GM18499 (cell line): ENCODE measurements at regions not wholly inside any gene's neighbourhood (a gene's known extent, or its start where the extent isn't known, plus 50 kb on each side); places are given as distances from the start of the nearest gene placed in this dataset.
"Not testable (repeated sequence)": the region's sequence is repeated elsewhere in the genome, so short reads cannot be mapped to it uniquely, and the experiment has no call there.

Experiments used
- ATAC-seq: cut with Tn5 transposase; IDR thresholded peaks from one replicate; pipeline ENCODE4 v1.9.1; 2021; ENCODE audit warnings: moderate number of reproducible peaks; ENCODE audit not compliant: insufficient read depth, unreplicated experiment

DNA sequence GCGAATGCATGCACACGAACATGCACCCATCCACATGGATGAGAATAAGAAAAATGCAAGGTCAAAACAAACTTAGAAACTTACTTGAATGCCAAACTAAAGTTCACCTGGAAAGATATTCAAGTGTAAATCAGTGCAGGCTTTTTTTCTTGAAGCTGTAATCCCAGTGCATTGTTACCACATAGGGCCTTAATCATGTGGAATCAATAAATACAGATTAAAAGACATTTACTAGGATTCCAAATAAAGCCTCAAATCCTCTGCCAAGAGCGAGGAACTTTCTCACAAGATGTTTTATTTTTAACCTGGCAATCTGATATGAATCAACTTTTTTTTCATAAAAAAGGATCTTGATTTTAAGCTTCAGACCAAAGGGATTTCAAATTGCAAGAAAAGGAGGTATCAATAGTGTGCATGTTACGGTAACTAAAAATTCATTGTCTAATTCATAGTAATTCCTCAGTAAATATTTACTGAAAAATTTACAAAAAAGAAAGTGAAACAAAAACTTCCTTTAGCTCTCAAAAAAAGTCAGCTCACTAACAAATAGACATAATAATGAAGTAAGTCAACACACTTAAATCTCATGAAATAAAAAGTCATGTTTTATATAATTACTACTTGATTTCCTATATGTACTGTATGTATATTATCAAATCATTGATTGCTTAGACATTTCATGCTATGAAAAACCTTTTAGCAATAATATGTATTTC, 978.6 kb downstream of the PLOD2 start:
- no peak for ATAC-seq

DNA sequence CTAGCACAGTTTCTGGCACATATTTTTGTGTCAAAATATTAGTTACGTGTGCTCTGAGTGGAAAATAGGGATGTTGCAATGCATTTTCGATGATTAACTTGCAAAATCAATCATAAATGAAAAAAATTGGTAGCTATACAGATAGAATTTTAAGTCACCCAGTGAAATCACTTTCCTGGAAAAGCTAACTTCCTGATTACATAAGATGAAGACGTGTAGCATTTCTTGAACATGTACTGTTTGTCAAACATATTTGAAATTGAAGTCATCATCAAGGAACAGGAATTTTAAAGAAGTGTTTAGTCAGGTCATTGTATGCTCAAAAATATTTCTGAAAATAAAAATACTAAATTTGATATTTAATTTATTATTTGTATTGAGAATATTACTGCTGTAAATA, 977.7 kb downstream of the PLOD2 start:
- ATAC-seq, result no peak

DNA sequence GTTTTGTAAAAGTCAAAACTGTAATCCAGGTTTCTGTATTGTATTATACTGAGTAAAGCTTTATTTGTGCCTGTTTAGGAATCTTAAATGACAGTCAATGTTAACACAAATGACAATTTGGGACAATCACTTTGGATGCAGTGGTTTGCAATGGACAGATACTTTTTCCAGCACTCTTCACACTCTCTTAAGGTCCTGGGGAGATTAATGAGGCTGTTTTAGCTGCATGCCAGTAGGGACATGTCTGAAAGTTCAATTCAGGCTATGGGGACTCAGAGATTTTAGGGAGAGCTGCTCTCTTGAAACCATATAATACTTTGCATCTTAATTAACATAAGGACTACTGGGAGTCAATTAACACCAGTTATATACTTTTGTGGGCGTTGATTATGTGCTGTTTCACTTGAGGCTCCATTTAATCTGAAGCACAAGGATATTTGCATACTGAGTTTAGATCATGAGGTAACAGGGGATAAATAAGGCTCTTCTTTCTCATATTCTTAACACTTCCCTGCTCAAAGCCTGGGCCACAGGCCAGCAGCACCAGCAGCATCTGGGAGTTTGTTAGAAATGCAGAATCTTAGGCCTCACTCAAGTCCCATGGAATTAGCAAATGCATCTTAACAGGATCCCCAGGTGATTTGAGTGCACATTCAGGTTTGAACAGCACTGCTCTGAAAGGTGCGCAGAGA, 972.8 kb downstream of the PLOD2 start:
- ATAC-seq, result no peak

GRCh38 chr3:145190138-145190537, 970.8 kb downstream of the PLOD2 start:
- ATAC-seq, result no peak

- ATAC-seq, result no peak
Observed at GRCh38 chr3:145190761-145191160, 970.2 kb downstream of the PLOD2 start.

GRCh38 chr3:145191543-145191942, 969.4 kb downstream of the PLOD2 start:
- no peak for ATAC-seq

GRCh38 chr3:145197051-145197820, 963.7 kb downstream of the PLOD2 start:
- ATAC-seq, result no peak

DNA sequence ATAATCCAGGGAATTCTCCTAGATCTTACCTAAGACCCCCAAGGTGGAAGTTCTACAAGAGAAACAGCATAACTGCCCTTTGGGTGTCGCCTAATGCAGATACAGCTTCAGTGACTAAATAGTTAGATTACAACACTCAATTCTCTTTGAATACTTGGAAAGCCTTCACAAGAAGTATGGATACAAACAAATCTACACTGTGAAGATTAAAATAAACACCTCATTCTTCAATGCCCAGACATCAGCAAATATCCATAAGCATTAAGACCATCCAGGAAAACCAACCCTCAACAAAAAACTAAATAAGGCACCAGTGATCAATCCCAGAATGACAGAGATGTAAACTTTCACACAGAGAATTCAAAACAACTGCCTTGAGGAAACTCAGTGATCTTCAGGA, 963.2 kb downstream of the PLOD2 start:
- ATAC-seq, result no peak

DNA sequence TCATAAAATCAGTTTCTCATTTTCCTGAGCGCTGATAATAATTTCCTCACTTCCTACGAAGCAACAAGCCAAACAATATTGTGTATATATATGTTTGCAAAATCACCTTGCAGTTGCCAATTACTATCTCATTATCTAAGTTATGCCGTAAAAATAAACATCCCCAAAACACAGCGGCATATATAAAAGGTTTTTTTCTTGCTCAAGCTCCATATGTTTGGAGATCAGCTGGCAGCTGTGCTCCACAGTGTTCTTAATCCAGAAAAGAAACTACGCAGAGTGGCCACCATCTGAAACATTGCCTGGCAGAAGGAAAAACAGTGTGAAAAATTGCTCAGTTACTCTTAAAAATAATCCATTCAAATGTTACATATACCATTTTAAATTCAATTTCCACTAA, 951.4 kb downstream of the PLOD2 start:
- ATAC-seq, result no peak

DNA sequence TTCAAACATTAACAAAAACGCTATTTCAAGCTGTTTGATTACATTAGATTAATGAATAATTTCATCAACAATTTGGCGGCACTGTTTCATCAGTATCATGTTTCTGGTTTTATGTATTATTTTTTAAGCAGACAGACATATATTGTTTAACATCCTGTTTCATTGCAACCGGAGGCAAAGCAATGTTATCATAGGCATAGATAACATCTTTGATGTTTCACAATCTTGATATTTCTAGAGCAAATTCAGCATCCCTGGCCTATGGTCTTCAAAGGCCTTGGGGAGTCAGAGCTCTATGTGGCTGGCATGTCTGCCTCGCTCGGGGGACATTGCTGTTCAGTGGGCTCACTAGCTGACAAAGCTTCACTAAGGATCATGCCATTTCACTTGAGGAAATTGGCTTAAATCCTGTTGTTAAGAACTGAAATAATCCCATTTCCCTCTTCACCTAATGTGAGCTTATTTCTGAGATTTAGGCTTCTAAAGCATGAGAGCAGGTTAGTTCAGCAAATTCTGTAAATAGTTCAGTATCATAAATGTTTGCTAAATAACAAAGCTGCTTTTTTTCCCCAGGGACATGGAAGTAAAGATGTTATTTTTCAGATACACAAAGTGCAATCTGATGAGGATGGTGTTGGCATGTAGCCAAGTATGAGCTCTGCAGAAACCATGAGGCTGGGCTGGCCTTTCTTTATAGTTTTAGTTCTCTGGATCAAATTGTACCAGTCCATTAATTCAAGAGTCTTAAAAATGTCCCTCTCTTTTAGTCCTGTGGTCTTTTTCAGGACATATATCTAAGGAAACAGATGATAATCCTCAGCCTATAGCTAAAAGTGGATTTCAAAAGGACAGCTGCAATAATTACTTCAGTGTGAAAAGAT, 941.4 kb downstream of the PLOD2 start:
- no peak for ATAC-seq

DNA sequence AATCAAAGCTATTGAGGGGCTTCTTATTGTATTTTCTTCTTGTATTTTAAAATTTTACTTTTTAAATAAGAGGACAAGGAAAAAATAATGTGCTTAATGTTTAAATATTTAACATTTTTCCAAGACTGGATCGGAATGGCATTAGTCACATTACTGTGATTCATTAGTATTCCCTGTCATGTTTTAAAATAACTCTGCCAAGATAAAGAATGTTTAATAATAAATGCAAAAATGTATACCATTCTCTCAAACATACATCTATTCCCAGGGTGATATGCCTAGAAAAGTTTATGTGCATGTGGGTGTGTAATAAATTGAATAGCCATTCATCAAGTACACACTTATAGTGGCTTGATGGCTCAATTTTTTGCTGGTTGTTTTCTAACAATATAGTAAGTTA, 936.1 kb downstream of the PLOD2 start:
- no peak for ATAC-seq

- ATAC-seq, result no peak
Observed at GRCh38 chr3:145243875-145244274, 917.1 kb downstream of the PLOD2 start.

GRCh38 chr3:145244327-145244726, 916.7 kb downstream of the PLOD2 start:
- ATAC-seq, result no peak

DNA sequence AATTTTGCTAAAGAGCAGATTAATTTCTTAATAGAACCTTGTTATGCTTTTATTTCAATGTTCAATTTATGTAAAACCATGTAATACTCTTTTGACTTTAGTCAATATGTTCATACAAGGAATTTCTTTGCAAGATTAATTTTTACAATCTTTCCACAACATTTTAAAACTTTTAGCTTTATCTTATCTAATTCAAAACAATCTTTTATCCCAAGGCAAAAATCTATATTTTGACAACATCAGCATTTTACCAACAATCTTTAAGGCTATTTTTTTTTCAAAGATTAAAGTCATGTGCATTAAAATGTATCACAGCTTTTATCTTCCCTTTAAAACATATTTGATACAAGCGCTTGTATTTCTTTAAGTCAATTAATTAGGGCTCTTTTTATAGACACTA, 914.7 kb downstream of the PLOD2 start:
- ATAC-seq, result no peak

- no peak for ATAC-seq
Observed at GRCh38 chr3:145248928-145249327, 912.1 kb downstream of the PLOD2 start.

- ATAC-seq, result no peak
Observed at GRCh38 chr3:145251311-145251710, 909.7 kb downstream of the PLOD2 start.

DNA sequence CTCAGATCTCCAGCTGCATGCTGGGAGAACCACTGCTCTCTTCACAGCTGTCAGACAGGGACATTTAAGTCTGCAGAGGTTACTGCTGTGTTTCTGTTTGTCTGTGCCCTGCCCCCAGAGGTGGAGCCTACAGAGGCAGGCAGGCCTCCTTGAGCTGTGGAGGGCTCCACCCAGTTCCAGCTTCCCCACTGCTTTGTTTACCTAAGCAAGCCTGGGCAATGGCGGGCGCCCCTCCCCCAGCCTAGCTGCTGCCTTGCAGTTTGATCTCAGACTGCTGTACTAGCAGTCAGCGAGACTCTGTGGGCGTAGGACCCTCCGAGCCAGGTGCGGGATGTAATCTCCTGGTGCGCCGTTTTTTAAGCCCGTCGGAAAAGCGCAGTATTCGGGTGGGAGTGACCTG, 903.0 kb downstream of the PLOD2 start:
- ATAC-seq, result not testable (repeated sequence)

- no peak for ATAC-seq
Observed at GRCh38 chr3:145259166-145259880, 901.7 kb downstream of the PLOD2 start.

- not testable (repeated sequence) for ATAC-seq
Observed at GRCh38 chr3:145263458-145263857, 897.5 kb downstream of the PLOD2 start.

GRCh38 chr3:145266368-145266767, 894.6 kb downstream of the PLOD2 start:
- ATAC-seq, result no peak
